ENCODE measurements at regions not wholly inside any gene's neighbourhood (a gene's known extent, or its start where the extent isn't known, plus 50 kb on each side); places are given as distances from the start of the nearest gene placed in this dataset.
A peak's percentile ranks its signal among the peaks of the same experiment; 100 is the strongest.

DNA sequence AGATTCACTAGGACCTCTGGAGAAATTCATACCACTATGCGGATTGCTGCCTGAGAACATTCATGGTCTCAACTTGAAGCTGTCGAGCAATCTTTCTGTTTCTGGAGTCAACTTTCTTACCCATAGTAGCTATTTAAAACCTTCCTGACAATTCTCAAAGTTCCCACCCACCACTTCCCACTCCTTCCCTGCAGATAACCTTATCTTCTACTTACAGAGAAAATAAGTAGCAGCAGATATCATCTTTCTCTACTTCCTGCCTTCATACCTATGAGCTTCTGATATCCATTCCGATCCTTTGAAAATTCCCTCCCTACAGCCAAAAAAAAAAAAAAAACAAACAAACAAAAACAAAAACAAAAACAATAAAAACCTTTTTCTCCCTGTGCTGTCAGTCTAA is 81.2 kb upstream of the CYRIA start:
- TF ChIP-seq, protein P1, sequence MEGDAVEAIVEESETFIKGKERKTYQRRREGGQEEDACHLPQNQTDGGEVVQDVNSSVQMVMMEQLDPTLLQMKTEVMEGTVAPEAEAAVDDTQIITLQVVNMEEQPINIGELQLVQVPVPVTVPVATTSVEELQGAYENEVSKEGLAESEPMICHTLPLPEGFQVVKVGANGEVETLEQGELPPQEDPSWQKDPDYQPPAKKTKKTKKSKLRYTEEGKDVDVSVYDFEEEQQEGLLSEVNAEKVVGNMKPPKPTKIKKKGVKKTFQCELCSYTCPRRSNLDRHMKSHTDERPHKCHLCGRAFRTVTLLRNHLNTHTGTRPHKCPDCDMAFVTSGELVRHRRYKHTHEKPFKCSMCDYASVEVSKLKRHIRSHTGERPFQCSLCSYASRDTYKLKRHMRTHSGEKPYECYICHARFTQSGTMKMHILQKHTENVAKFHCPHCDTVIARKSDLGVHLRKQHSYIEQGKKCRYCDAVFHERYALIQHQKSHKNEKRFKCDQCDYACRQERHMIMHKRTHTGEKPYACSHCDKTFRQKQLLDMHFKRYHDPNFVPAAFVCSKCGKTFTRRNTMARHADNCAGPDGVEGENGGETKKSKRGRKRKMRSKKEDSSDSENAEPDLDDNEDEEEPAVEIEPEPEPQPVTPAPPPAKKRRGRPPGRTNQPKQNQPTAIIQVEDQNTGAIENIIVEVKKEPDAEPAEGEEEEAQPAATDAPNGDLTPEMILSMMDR (IDR thresholded peaks at IDR 0.05; ENCODE audit: control insufficient read depth, extremely low read depth, insufficient read depth) = no peak
- no peak for DNase-seq (ENCODE audit: low read depth)
- no peak overlapping the region for H3K4me3 ChIP-seq (ENCODE audit: low read depth, low read length)

DNA sequence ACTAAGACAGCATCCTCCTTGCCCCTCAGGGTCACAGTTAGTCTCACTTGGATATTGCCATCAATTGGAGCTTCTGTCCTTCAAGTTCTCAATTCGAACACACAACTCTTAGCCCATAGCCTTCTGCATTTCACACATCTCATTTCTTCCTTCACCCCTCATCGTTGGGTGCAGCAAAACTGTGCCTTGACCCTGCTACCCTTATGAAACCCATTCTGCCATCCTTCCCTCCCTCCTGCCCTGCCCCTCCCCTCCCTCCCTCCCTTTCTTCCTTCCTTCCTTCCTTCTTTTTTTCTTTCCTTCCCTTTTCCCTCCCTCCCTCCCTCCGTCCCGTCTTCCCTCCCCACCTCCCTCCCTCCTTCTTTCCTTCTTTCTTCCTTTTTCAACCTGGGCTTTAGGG is 80.7 kb upstream of the CYRIA start:
- no peak overlapping the region for H3K4me3 ChIP-seq (ENCODE audit: low read depth, low read length)
- DNase-seq (ENCODE audit: low read depth) = no peak
- TF ChIP-seq, protein P1 (IDR thresholded peaks at IDR 0.05; ENCODE audit: control insufficient read depth, extremely low read depth, insufficient read depth) = no peak

DNA sequence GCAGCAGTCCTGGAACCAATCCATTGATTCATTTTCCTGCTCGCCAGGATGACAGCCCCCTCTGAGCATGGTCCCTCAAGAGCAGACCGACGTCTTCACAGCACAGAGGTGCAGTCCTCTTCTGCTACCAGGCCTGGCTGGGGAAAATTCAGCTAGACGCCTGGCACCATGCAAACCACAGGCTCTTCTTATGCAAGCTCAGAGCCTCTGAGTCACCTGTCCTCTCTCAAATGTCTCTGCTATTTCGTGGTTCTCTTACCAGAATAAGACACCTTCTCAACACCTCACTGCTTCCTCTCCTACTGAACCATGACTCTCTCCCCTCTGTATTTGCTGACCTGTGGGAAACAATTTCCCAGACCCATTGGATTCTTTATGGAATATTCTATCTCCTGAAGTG is 79.8 kb upstream of the CYRIA start:
- TF ChIP-seq, protein P1 (IDR thresholded peaks at IDR 0.05; ENCODE audit: control insufficient read depth, extremely low read depth, insufficient read depth) = no peak
- H3K4me3 ChIP-seq (ENCODE audit: low read depth, low read length) = no peak overlapping the region
- DNase-seq (ENCODE audit: low read depth) = no peak

DNA sequence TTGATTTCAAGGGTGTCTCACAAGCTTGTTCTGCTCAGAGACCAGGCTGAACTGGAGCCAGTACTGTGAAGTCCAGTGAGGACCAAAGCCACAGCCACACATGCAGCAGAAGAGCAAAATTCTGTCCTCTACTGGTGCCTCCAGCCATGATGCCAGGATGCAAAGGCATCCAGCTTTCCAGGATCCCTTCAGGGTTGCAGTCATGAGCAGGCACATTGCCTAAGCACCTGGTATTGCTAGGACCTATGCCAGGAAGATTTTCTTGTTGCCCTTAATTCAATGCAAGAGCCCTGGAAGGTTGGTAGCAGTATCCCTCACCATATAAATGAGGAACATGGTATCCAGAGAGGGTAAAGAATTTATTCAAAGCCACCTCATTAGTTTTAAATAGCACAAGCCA is 78.9 kb upstream of the CYRIA start:
- DNase-seq (ENCODE audit: low read depth) = no peak
- TF ChIP-seq, protein P1 (IDR thresholded peaks at IDR 0.05; ENCODE audit: control insufficient read depth, extremely low read depth, insufficient read depth) = no peak
- no peak overlapping the region for H3K4me3 ChIP-seq (ENCODE audit: low read depth, low read length)

DNA sequence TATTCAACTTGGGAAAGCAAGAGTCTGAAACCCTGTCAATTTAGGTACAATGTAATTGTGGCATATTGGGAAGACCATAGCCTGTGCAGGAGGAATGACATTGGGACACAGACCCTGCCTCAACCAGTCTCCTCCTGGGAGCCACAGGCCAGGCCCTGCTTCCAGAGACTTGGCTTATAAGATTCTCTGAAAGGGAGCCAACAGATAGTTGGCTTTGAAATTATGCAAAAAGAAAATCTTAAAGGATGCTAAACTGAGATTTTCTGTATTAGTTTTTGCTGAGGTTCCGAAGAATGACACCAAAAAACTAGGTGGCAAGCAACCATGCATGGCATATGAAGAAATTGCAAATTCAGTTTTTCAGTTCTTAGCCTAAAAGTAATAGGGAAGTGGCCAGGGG is 76.4 kb upstream of the CYRIA start:
- H3K4me3 ChIP-seq (ENCODE audit: low read depth, low read length) = no peak overlapping the region
- TF ChIP-seq, protein P1 (IDR thresholded peaks at IDR 0.05; ENCODE audit: control insufficient read depth, extremely low read depth, insufficient read depth) = no peak

DNA sequence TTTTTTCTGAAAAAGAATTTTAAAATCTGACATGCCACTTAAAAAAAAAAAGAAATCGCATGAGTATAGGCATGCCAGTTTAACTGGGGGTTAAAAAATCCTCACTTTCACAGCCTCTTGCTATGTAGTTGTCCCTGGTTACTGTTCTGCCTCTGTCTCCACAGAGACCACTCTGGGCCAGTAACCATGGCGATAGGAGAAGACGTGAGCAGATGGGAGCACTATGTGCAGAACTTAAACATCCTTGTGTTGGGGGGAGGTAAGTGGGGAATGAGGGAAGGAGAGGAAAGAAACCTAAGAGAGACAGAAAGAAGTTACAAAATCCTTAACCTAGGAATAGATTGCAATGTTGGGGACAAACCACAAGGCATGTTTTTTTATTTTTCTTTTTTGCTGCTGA is 75.9 kb upstream of the CYRIA start:
- DNase-seq (ENCODE audit: low read depth) = no peak
- TF ChIP-seq, protein P1 (IDR thresholded peaks at IDR 0.05; ENCODE audit: control insufficient read depth, extremely low read depth, insufficient read depth) = no peak
- H3K4me3 ChIP-seq (ENCODE audit: low read depth, low read length) = no peak overlapping the region

More for the DNA sequence above, 76.4 kb upstream of the CYRIA start:
- no peak for DNase-seq (ENCODE audit: low read depth)

DNA sequence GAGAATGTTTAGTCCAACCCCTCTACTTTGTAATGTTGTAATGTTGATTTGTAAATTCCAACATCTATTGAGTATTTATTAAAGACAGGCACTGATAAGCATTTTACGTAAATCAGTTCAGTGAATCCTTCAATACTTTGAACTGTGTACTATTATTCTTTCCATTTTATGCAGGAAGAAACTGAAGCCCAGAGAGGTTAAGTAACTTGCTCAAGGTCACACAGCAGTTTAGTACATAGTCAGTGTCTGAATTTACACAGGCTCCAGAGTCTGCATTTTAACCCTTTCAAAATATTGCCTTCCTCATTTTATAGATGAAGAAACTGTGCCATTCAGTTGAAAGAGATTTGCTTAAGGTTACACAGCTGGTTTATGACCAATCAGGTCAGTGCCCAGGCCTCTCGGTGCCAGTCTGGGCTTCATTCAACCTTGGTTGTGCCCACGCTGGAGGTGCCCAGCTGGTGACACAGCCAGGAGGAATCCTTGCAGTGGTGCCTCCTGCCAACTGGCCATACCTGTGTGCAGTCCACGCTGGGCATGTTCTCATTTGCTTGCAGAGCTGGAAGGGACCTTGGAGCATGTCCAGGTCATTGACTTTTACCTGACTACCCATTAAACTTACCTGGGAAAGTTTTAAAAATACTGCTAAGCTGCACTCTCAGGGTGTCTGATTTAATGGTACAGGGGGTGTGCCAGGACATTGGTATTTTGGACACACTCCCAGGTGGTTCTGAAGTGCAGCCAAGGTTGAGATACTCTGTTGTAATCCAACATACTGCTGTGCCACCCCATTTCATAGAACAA is 74.3 kb upstream of the CYRIA start:
- H3K4me3 ChIP-seq (ENCODE audit: low read depth, low read length) = no peak overlapping the region
- TF ChIP-seq, protein P1 (IDR thresholded peaks at IDR 0.05; ENCODE audit: control insufficient read depth, extremely low read depth, insufficient read depth) = no peak
- peak; percentile 99 for DNase-seq (ENCODE audit: low read depth)

All from LNCaP clone FGC (cell line).